HL-60 (cell line): ENCODE measurements at regions not wholly inside any gene's neighbourhood (a gene's known extent, or its start where the extent isn't known, plus 50 kb on each side); places are given as distances from the start of the nearest gene placed in this dataset.

Source experiments
- GABPA ChIP-seq: IDR thresholded peaks from 2 replicates; pipeline ENCODE4 v1.6.1; 2012; ENCODE audit warnings: low read depth
- POLR2AphosphoS5 ChIP-seq: IDR thresholded peaks from 2 replicates; pipeline ENCODE4 v1.6.1; 2012; ENCODE audit warnings: low read depth
- SPI1 ChIP-seq: IDR thresholded peaks from 2 replicates; pipeline ENCODE4 v1.6.1; 2012; ENCODE audit warnings: low read depth, mild to moderate bottlenecking, borderline replicate concordance
- TF ChIP-seq, protein P1 (sequence below): IDR thresholded peaks from one replicate; pipeline ENCODE4 v1.5.1; 2011; ENCODE audit warnings: low read length, control low read depth, inconsistent platforms; ENCODE audit not compliant: insufficient read depth
- TF ChIP-seq, protein P2 (sequence below): IDR thresholded peaks from 2 replicates; pipeline ENCODE4 v1.6.1; 2012; ENCODE audit warnings: low read depth; ENCODE audit not compliant: insufficient replicate concordance

GRCh38 chr5:106601620-106602019, 1069.1 kb downstream of the EFNA5 start:
- TF ChIP-seq, protein P1, sequence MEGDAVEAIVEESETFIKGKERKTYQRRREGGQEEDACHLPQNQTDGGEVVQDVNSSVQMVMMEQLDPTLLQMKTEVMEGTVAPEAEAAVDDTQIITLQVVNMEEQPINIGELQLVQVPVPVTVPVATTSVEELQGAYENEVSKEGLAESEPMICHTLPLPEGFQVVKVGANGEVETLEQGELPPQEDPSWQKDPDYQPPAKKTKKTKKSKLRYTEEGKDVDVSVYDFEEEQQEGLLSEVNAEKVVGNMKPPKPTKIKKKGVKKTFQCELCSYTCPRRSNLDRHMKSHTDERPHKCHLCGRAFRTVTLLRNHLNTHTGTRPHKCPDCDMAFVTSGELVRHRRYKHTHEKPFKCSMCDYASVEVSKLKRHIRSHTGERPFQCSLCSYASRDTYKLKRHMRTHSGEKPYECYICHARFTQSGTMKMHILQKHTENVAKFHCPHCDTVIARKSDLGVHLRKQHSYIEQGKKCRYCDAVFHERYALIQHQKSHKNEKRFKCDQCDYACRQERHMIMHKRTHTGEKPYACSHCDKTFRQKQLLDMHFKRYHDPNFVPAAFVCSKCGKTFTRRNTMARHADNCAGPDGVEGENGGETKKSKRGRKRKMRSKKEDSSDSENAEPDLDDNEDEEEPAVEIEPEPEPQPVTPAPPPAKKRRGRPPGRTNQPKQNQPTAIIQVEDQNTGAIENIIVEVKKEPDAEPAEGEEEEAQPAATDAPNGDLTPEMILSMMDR = no peak
- TF ChIP-seq, protein P2, sequence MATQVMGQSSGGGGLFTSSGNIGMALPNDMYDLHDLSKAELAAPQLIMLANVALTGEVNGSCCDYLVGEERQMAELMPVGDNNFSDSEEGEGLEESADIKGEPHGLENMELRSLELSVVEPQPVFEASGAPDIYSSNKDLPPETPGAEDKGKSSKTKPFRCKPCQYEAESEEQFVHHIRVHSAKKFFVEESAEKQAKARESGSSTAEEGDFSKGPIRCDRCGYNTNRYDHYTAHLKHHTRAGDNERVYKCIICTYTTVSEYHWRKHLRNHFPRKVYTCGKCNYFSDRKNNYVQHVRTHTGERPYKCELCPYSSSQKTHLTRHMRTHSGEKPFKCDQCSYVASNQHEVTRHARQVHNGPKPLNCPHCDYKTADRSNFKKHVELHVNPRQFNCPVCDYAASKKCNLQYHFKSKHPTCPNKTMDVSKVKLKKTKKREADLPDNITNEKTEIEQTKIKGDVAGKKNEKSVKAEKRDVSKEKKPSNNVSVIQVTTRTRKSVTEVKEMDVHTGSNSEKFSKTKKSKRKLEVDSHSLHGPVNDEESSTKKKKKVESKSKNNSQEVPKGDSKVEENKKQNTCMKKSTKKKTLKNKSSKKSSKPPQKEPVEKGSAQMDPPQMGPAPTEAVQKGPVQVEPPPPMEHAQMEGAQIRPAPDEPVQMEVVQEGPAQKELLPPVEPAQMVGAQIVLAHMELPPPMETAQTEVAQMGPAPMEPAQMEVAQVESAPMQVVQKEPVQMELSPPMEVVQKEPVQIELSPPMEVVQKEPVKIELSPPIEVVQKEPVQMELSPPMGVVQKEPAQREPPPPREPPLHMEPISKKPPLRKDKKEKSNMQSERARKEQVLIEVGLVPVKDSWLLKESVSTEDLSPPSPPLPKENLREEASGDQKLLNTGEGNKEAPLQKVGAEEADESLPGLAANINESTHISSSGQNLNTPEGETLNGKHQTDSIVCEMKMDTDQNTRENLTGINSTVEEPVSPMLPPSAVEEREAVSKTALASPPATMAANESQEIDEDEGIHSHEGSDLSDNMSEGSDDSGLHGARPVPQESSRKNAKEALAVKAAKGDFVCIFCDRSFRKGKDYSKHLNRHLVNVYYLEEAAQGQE = no peak
- TF ChIP-seq GABPA (no peak), POLR2AphosphoS5 (no peak), SPI1 (no peak)
